Adrenal gland (tissue), 9 donors: ENCODE measurements at regions not wholly inside any gene's neighbourhood (a gene's known extent, or its start where the extent isn't known, plus 50 kb on each side); places are given as distances from the start of the nearest gene placed in this dataset.
A peak's percentile ranks its signal among the peaks of the same experiment; 100 is the strongest.

ENCODE experiments used
- DNase-seq, 7 donors: peaks; one replicate each; pipeline ENCODE4 v3.0.0-alpha.2; 2019 to 2020
- H3K27ac ChIP-seq, 5 donors: fragments of 200-600 bp; sonication (generic) in 4 of 5; 1 replicate in 3 of 5; 2 replicates in 2 of 5; pipeline versions ENCODE4 v1.5.1 to v1.8.0; 2016 to 2020; ENCODE audit warnings: mild to moderate bottlenecking in 1 of 5
- H3K27me3 ChIP-seq: fragments of 200-600 bp; 2 replicates; pipeline ENCODE4 v1.8.0; 2021
- H3K36me3 ChIP-seq, 2 donors: fragments of 200-600 bp; replicated peaks in 1 of 2; 1 replicate in 1 of 2; 2 replicates in 1 of 2; pipeline versions ENCODE4 v1.5.1 to v1.8.0; 2018 to 2022
- H3K4me1 ChIP-seq, 2 donors: fragments of 200-600 bp; replicated peaks in 1 of 2; 1 replicate in 1 of 2; 2 replicates in 1 of 2; pipeline versions ENCODE4 v1.5.1 to v1.8.0; 2018 to 2021
- H3K4me3 ChIP-seq, 4 donors: fragments of 200-600 bp; sonication (generic) in 3 of 4; one replicate each; pipeline ENCODE4 v1.5.1; 2016 to 2018
- H3K9me3 ChIP-seq, 3 donors: fragments of 200-600 bp; sonication (generic) in 1 of 3; replicated peaks in 1 of 3; 1 replicate in 2 of 3; 2 replicates in 1 of 3; pipeline versions ENCODE4 v1.5.1 to v1.8.0; 2016 to 2021
- POLR2A ChIP-seq, 2 donors: fragments of 450-650 bp; IDR thresholded peaks; one replicate each; pipeline ENCODE4 v1.6.1; 2017; ENCODE audit warnings: antibody characterized with exemption in 2 of 2, mild to moderate bottlenecking in 2 of 2, moderate library complexity in 1 of 2
- WGBS, 4 donors: extraction: QIAGEN DNeasy Blood & Tissue Kit in 2 of 4; methylation state at CpG; one replicate each; pipeline versions ENCODE4 v1.1.5 to v1.1.7; 2013 to 2017; 5-methylcytosine and 5-hydroxymethylcytosine counted together
- intact Hi-C, 2 donors: fragments of 100-400 bp; cut with DNase I; formaldehyde crosslinking; loops; one replicate each; pipeline versions ENCODE4 v1.14.1 to v1.15.0; 2022 to 2023
- TF ChIP-seq, protein P1 (sequence below), 6 experiments: fragments of 450-650 bp in 4 of 6; fragments of 200-600 bp in 2 of 6; sonication (generic) in 1 of 6; IDR thresholded peaks; 1 replicate in 5 of 6; 2 replicates in 1 of 6; pipeline versions ENCODE4 v1.5.1 to v1.8.0; 2016 to 2021; ENCODE audit warnings: antibody characterized with exemption in 6 of 6, mild to moderate bottlenecking in 2 of 6, moderate library complexity in 1 of 6
- donor health status: healthy with polysubstance abuse.
- donor health status: Bipolar disorder and iron deficiency.
- donor health status: DM: yes; HTN: yes; CAD: no.
- donor health status: DM: no; HTN: no; CAD: no.
- donor health status: DM: no; HTN: no; CAD: no.

DNA sequence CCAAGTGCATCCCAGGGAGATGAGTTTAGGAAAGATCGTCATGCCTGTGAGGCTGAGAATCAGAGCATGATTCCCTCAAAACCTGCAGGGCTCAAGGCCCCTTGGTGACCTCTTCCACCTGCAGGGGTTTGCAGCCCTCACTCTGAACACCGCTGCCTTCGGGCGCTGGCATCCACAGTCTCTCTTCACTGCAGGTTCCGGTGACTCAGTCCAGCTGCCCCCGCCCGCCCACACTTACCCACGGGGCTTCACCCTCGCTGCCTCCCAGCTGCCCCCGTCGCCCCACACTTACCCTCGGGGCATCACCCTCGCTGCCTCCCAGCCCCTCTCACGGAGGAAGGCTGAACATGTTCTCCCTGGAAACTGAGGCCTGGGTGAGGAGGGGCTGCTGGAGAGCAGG, 277.1 kb downstream of the XXYLT1 start:
- DNase-seq = peak in 1 of 7 donors; percentile 25
- H3K36me3 ChIP-seq = no peaks in the 10 kb centered on the region
- no peaks in the 10 kb centered on the region for H3K27me3 ChIP-seq
- intact Hi-C loops = no loop called here
- no peak overlapping the region for H3K4me3 ChIP-seq
- H3K27ac ChIP-seq = no peak overlapping the region
- no peaks in the 10 kb centered on the region for H3K9me3 ChIP-seq
- TF ChIP-seq POLR2A (IDR thresholded peaks at IDR 0.05) = no peak
- TF ChIP-seq, protein P1, sequence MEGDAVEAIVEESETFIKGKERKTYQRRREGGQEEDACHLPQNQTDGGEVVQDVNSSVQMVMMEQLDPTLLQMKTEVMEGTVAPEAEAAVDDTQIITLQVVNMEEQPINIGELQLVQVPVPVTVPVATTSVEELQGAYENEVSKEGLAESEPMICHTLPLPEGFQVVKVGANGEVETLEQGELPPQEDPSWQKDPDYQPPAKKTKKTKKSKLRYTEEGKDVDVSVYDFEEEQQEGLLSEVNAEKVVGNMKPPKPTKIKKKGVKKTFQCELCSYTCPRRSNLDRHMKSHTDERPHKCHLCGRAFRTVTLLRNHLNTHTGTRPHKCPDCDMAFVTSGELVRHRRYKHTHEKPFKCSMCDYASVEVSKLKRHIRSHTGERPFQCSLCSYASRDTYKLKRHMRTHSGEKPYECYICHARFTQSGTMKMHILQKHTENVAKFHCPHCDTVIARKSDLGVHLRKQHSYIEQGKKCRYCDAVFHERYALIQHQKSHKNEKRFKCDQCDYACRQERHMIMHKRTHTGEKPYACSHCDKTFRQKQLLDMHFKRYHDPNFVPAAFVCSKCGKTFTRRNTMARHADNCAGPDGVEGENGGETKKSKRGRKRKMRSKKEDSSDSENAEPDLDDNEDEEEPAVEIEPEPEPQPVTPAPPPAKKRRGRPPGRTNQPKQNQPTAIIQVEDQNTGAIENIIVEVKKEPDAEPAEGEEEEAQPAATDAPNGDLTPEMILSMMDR (IDR thresholded peaks at IDR 0.05) = no peak
- H3K4me1 ChIP-seq = no peaks in the 10 kb centered on the region
- 84 to 94% (median 88%) methylated on average over 7 to 14 of the region's 14 CpGs for WGBS, 4 donors

DNA sequence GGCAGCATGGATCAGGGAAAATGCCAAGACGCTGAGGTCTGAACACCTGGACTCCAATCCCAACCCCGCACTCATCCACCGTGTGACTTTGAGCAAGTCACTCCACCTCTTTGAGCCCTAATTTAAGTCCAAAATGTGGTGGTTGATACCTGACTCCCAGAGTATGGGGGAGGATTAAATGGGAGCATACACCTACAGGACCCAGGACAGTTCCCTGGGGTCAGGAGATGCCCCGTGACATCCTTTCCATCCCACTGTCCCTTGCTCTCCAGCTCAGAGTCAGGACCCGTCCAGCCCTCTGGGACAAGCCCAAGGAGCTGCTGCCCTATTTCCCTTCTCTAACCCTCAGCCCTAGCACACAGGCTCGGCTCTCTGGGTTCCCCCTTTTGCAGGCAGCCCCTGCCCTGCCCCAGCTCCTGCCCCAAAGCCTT, 276.4 kb downstream of the XXYLT1 start:
- intact Hi-C loops = no loop called here
- Histone ChIP-seq H3K27me3 (no peaks in the 10 kb centered on the region), H3K9me3 (no peaks in the 10 kb centered on the region), H3K36me3 (no peaks in the 10 kb centered on the region), H3K27ac (no peak overlapping the region), H3K4me1 (no peaks in the 10 kb centered on the region), H3K4me3 (no peak overlapping the region)
- DNase-seq = peak in 1 of 7 donors; percentile 23
- WGBS, 4 donors = 85 to 93% (median 88%) methylated on average over 6 of the region's 6 CpGs
- TF ChIP-seq, protein P1 (IDR thresholded peaks at IDR 0.05) = no peak
- TF ChIP-seq POLR2A (IDR thresholded peaks at IDR 0.05) = no peak

DNA sequence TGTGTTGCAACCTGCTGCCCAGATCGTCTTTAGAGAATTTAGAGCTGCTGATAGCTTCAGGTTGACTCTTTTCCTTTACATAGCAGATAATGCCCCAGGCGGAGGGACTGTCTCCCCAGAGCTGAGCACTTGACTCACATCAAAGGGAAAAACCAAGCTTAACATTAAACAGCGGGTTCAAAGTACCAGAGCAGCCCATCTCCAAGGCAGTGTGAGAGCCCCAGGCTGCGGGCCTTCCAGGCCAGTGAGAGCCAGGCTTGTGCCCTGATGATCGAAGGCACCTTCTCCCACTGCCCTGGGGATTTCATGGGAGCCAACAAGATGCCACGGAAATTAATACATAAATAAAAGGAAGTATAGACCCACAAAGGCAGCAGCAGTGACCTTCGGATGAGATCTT, 275.6 kb downstream of the XXYLT1 start:
- H3K27ac ChIP-seq = no peak overlapping the region
- TF ChIP-seq, protein P1 (IDR thresholded peaks at IDR 0.05) = no peak
- TF ChIP-seq POLR2A (IDR thresholded peaks at IDR 0.05) = no peak
- no peaks in the 10 kb centered on the region for H3K36me3 ChIP-seq
- WGBS, 4 donors = 72 to 97% (median 86%) methylated on average over 6 to 7 of the region's 7 CpGs
- H3K9me3 ChIP-seq = no peaks in the 10 kb centered on the region
- H3K4me1 ChIP-seq = no peaks in the 10 kb centered on the region
- intact Hi-C loops = no loop called here
- DNase-seq = peak in 1 of 7 donors; percentile 11
- no peak overlapping the region for H3K4me3 ChIP-seq
- H3K27me3 ChIP-seq = no peaks in the 10 kb centered on the region

DNA sequence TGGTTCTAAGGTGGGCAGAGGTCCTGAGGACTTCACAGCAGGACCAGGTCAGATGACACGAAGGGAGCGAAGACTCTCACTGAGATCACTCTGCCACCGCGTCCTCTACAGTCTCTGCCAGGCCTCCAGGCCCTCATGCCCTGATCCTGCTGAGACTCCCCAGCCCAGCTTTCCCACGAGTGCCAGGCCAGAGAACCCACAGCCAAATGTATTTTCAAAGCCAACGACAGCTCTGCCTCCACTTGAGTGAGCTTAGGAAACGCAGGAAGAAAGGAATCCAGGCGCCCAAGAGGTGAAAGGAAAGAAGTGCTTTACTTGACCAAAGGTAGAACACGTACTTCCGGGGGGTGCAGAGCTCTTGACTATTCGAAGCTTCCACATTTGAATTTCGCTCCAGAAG, 275.0 kb downstream of the XXYLT1 start:
- Histone ChIP-seq H3K9me3 (no peaks in the 10 kb centered on the region), H3K36me3 (no peaks in the 10 kb centered on the region), H3K4me1 (no peaks in the 10 kb centered on the region), H3K4me3 (no peak overlapping the region), H3K27me3 (no peaks in the 10 kb centered on the region), H3K27ac (no peak overlapping the region)
- 83 to 92% (median 84%) methylated on average over 12 of the region's 12 CpGs for WGBS, 4 donors
- TF ChIP-seq POLR2A (IDR thresholded peaks at IDR 0.05) = no peak
- TF ChIP-seq, protein P1 (IDR thresholded peaks at IDR 0.05) = no peak
- intact Hi-C loops = no loop called here
- peak in 1 of 7 donors; percentile 17 for DNase-seq
